Osteoblast (primary cell): ENCODE measurements at regions not wholly inside any gene's neighbourhood (a gene's known extent, or its start where the extent isn't known, plus 50 kb on each side); places are given as distances from the start of the nearest gene placed in this dataset.

Experiments
- DNase-seq: peaks from one replicate; pipeline ENCODE4 v3.0.0; 2011; ENCODE audit warnings: low spot score, mixed read lengths; ENCODE audit not compliant: insufficient read length; ENCODE audit errors: missing footprints
- H2AFZ ChIP-seq: 2 replicates; pipeline ENCODE4 v1.6.0; 2011; ENCODE audit warnings: mild to moderate bottlenecking, low read length
- H3K27ac ChIP-seq: 2 replicates; pipeline ENCODE4 v1.5.1; 2011; ENCODE audit warnings: mild to moderate bottlenecking, low read depth, low read length, moderate library complexity
- H3K27me3 ChIP-seq: 2 replicates; pipeline ENCODE4 v1.6.0; 2012; ENCODE audit warnings: mild to moderate bottlenecking, control low read depth, inconsistent platforms, low read length, moderate library complexity; ENCODE audit not compliant: insufficient read depth
- H3K36me3 ChIP-seq: 2 replicates; pipeline ENCODE4 v1.5.1; 2011; ENCODE audit warnings: mild to moderate bottlenecking, low read length, control low read depth, moderate library complexity; ENCODE audit not compliant: insufficient read depth
- H3K4me1 ChIP-seq: 2 replicates; pipeline ENCODE4 v1.5.1; 2011; ENCODE audit warnings: mild to moderate bottlenecking, low read length, control low read depth, moderate library complexity; ENCODE audit not compliant: insufficient read depth
- H3K4me2 ChIP-seq: 2 replicates; pipeline ENCODE4 v1.6.0; 2011; ENCODE audit warnings: mild to moderate bottlenecking, low read length; ENCODE audit not compliant: insufficient read depth
- H3K4me3 ChIP-seq: fragments of 200-600 bp; sonication (generic); 3 replicates; pipeline ENCODE4 v1.5.1; 2012; ENCODE audit warnings: mild to moderate bottlenecking, low read length, inconsistent platforms; ENCODE audit not compliant: insufficient read depth
- H3K79me2 ChIP-seq: 2 replicates; pipeline ENCODE4 v1.6.0; 2012; ENCODE audit warnings: mild to moderate bottlenecking, low read length, control low read depth, inconsistent platforms; ENCODE audit not compliant: insufficient read depth
- H3K9me3 ChIP-seq: 2 replicates; pipeline ENCODE4 v1.5.1; 2011; ENCODE audit warnings: low read depth, low read length, control low read depth
- H4K20me1 ChIP-seq: 2 replicates; pipeline ENCODE4 v1.6.0; 2012; ENCODE audit warnings: mild to moderate bottlenecking, low read length, control low read depth; ENCODE audit not compliant: insufficient read depth
- TF ChIP-seq, protein P1 (sequence below): IDR thresholded peaks from 2 replicates; pipeline ENCODE4 v1.5.1; 2011; ENCODE audit warnings: mild to moderate bottlenecking, low read depth, low read length, moderate library complexity; ENCODE audit errors: extremely low read depth

DNA sequence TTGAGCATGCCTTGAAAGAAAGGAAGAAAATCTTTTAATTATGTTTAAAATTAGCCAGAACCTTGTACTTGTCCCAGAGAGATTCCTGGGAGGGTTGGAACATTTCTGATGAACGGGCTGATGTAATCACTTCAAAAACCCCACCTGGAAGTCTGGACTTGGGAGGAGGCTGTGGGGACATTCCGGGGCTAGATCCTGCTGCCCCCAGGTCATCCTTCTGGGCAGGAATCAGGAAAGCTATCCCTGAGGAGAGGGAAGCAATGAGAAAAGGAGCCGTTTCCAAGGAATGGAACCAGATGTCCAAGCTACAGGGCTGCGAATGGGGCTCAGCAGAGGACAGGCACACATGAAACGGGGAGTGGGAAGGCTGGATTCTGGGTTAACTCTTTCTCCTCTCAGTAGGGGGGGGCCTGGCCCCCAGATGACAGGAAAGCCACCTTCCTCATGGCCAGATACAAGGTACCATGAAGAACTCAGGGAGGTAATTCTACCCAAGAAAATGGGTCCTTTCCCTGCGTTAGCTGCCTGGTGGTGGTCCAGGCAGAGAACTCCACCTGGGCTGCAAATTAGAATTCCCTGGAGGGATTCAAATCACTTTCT is 280.1 kb downstream of the TCF7L2 start:
- TF ChIP-seq, protein P1, sequence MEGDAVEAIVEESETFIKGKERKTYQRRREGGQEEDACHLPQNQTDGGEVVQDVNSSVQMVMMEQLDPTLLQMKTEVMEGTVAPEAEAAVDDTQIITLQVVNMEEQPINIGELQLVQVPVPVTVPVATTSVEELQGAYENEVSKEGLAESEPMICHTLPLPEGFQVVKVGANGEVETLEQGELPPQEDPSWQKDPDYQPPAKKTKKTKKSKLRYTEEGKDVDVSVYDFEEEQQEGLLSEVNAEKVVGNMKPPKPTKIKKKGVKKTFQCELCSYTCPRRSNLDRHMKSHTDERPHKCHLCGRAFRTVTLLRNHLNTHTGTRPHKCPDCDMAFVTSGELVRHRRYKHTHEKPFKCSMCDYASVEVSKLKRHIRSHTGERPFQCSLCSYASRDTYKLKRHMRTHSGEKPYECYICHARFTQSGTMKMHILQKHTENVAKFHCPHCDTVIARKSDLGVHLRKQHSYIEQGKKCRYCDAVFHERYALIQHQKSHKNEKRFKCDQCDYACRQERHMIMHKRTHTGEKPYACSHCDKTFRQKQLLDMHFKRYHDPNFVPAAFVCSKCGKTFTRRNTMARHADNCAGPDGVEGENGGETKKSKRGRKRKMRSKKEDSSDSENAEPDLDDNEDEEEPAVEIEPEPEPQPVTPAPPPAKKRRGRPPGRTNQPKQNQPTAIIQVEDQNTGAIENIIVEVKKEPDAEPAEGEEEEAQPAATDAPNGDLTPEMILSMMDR, result no peak
- no peak overlapping the region for H3K4me2 ChIP-seq
- H3K4me1 ChIP-seq, result peaks cover 4% of the 10 kb centered on the region
- DNase-seq, result no peak
- no peaks in the 10 kb centered on the region for H3K9me3 ChIP-seq
- peaks cover 37% of the 10 kb centered on the region for H3K27me3 ChIP-seq
- H3K79me2 ChIP-seq, result no peaks in the 10 kb centered on the region
- H3K27ac ChIP-seq, result no peak overlapping the region
- H3K4me3 ChIP-seq, result no peak overlapping the region
- no peaks in the 10 kb centered on the region for H4K20me1 ChIP-seq
- H3K36me3 ChIP-seq, result no peaks in the 10 kb centered on the region
- H2AFZ ChIP-seq, result no peak overlapping the region

DNA sequence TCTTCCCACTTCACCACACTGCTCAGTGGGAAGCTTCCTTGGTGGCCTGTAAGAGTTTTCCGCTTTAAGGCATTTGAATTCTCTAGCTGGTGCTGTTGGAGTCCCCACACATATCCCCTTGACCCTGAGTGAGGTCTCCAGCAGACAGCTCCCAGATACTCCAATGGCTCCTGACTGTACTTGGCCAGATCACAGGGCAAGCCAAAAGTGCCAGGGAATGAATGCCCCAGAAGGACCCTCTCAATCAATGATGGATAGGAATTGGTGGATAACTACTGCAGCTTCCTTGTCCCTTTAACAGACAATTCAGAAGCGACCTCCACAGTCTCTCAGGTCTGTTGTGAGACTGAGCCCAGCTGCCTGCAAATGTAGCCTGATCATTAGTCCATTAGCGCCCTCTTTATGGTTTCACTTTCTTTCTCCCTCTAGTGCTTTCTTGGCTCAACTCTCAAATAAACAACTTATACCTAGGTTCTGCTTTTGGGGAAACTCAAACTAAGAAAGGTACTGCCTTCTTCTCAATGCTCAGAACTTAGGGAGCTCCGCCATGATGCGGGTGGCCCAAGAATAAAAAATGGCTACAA is 283.0 kb downstream of the TCF7L2 start:
- no peaks in the 10 kb centered on the region for H3K36me3 ChIP-seq
- H3K79me2 ChIP-seq, result no peaks in the 10 kb centered on the region
- H3K4me3 ChIP-seq, result no peak overlapping the region
- peaks cover 4% of the 10 kb centered on the region for H3K4me1 ChIP-seq
- TF ChIP-seq, protein P1, result no peak
- H3K4me2 ChIP-seq, result no peak overlapping the region
- H3K27me3 ChIP-seq, result peaks cover 37% of the 10 kb centered on the region
- no peak overlapping the region for H3K27ac ChIP-seq
- H3K9me3 ChIP-seq, result no peaks in the 10 kb centered on the region
- H2AFZ ChIP-seq, result no peak overlapping the region
- H4K20me1 ChIP-seq, result no peaks in the 10 kb centered on the region
- DNase-seq, result no peak

DNA sequence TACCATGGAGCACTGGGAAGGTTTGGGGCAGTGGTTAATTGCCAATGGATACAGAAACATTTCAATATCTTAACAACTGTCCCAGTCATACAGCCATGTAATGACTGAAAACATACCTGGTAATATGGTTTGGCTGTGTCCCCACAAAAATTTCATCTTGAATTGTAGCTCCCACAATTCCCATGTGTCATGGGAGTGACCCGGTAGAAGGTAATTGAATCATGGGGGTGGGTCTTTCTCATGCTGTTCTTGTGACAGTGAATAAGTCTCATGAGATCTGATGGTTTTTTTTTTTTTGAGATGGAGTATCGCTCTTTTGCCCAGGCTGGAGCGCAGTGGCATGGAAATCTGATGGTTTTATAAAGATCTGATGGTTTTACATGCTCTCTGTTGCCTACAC is 284.4 kb downstream of the TCF7L2 start:
- DNase-seq, result no peak
- Histone ChIP-seq H3K27ac (no peak overlapping the region), H3K79me2 (no peaks in the 10 kb centered on the region), H3K36me3 (no peaks in the 10 kb centered on the region), H2AFZ (no peak overlapping the region), H3K9me3 (no peaks in the 10 kb centered on the region), H3K4me3 (no peak overlapping the region), H4K20me1 (no peaks in the 10 kb centered on the region), H3K4me2 (no peak overlapping the region), H3K27me3 (peaks cover 40% of the 10 kb centered on the region), H3K4me1 (no peaks in the 10 kb centered on the region)
- TF ChIP-seq, protein P1, result no peak

DNA sequence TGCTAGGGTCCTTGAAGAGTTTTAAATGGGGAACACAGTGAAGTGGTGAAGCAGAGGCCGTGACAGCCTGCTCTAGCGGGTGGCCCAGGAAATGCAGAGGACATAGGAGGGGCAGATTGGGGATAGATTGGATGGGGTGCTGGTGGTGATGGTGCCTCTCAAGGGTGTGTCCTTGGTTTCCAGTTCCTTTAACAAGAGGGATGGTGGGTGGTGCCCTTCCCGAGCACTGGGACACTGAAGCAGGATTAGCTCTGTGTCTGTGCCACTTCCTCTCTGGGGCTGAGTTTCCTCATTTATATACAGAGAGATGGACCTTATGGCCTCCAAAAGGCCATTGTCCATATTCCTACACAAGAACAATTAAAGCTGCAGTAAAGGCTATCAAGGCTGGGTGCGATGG is 285.5 kb downstream of the TCF7L2 start:
- no peaks in the 10 kb centered on the region for H4K20me1 ChIP-seq
- H3K9me3 ChIP-seq, result no peaks in the 10 kb centered on the region
- H3K27me3 ChIP-seq, result peaks cover 36% of the 10 kb centered on the region
- H2AFZ ChIP-seq, result no peak overlapping the region
- TF ChIP-seq, protein P1, result no peak
- H3K4me2 ChIP-seq, result no peak overlapping the region
- H3K36me3 ChIP-seq, result no peaks in the 10 kb centered on the region
- H3K4me3 ChIP-seq, result no peak overlapping the region
- H3K4me1 ChIP-seq, result no peaks in the 10 kb centered on the region
- no peak for DNase-seq
- H3K27ac ChIP-seq, result no peak overlapping the region
- H3K79me2 ChIP-seq, result no peaks in the 10 kb centered on the region
